Gastrocnemius medialis (tissue), 4 donors: ENCODE measurements at regions not wholly inside any gene's neighbourhood (a gene's known extent, or its start where the extent isn't known, plus 50 kb on each side); places are given as distances from the start of the nearest gene placed in this dataset.

Experiments
- CTCF ChIP-seq, 5 experiments: fragments of 450-650 bp in 3 of 5; fragments of 200-600 bp in 2 of 5; sonication (generic) in 2 of 5; IDR thresholded peaks in 4 of 5; conservative IDR thresholded peaks in 1 of 5; 1 replicate in 4 of 5; 2 replicates in 1 of 5; pipeline ENCODE4 v1.5.1; 2016 to 2019; ENCODE audit warnings: antibody characterized with exemption in 5 of 5, mild to moderate bottlenecking in 3 of 5, moderate library complexity in 3 of 5
- POLR2A ChIP-seq, 2 donors: fragments of 450-650 bp; IDR thresholded peaks; one replicate each; pipeline ENCODE4 v1.6.1; 2017; ENCODE audit warnings: antibody characterized with exemption in 2 of 2, mild to moderate bottlenecking in 2 of 2, moderate library complexity in 2 of 2

DNA sequence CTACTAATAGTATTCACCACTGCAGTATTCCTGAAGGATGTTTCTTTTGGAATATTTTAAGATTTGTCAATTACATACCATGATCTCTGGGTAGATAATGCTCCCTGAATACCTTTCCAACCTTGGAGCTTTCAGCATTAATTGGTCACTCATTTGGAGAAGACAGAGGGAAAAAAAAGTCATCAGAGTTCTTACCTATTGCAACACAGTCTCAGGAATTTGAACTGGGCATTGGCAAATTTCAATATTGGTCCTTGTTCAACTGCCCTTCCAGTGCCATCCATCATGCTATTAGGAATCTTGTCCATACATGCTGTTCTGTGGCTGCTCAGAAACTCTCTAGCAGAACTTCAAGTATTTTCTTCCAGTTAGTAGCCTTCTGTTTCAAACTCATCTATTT lies 83.6 kb upstream of the KCNJ3 start:
- no peak for TF ChIP-seq CTCF (IDR thresholded peaks at IDR 0.05 in 4 of 5, conservative IDR thresholded peaks at IDR 0.05 in 1 of 5)
- no peak for TF ChIP-seq POLR2A (IDR thresholded peaks at IDR 0.05)
